Hepatocyte (in vitro differentiated cells): ENCODE measurements at regions not wholly inside any gene's neighbourhood (a gene's known extent, or its start where the extent isn't known, plus 50 kb on each side); places are given as distances from the start of the nearest gene placed in this dataset.

Source experiments
- DNase-seq: peaks from one replicate; pipeline ENCODE4 v3.0.0-alpha.2; 2016; ENCODE audit warnings: low spot score
- H2AFZ ChIP-seq: fragments of 200-600 bp; sonication (generic); 2 replicates; pipeline ENCODE4 v1.6.0; 2016; ENCODE audit warnings: antibody characterized with exemption, mild to moderate bottlenecking
- H3K27ac ChIP-seq: fragments of 200-600 bp; sonication (generic); 2 replicates; pipeline ENCODE4 v1.5.1; 2016; ENCODE audit warnings: mild to moderate bottlenecking
- H3K27me3 ChIP-seq: fragments of 200-600 bp; sonication (generic); 2 replicates; pipeline ENCODE4 v1.6.1; 2016
- H3K36me3 ChIP-seq: fragments of 200-600 bp; sonication (generic); replicated peaks from 2 replicates; pipeline ENCODE4 v1.5.1; 2016; ENCODE audit warnings: low read depth; ENCODE audit not compliant: insufficient read depth
- H3K4me1 ChIP-seq: fragments of 200-600 bp; sonication (generic); 2 replicates; pipeline ENCODE4 v1.5.1; 2016; ENCODE audit warnings: mild to moderate bottlenecking, moderate library complexity; ENCODE audit not compliant: insufficient read depth
- H3K4me2 ChIP-seq: fragments of 200-600 bp; sonication (generic); 2 replicates; pipeline ENCODE4 v1.6.0; 2016
- H3K4me3 ChIP-seq: fragments of 200-600 bp; sonication (generic); 2 replicates; pipeline ENCODE4 v1.5.1; 2016; ENCODE audit warnings: mild to moderate bottlenecking
- H3K79me2 ChIP-seq: fragments of 200-600 bp; sonication (generic); 2 replicates; pipeline ENCODE4 v1.6.0; 2017; ENCODE audit warnings: mild to moderate bottlenecking
- H3K9me2 ChIP-seq: fragments of 200-600 bp; sonication (generic); replicated peaks from 2 replicates; pipeline ENCODE4 v1.6.0; 2017; ENCODE audit warnings: mild to moderate bottlenecking; ENCODE audit not compliant: insufficient read depth
- H3K9me3 ChIP-seq: fragments of 200-600 bp; sonication (generic); 2 replicates; pipeline ENCODE4 v1.5.1; 2016; ENCODE audit warnings: low read depth, mild to moderate bottlenecking
- H4K20me1 ChIP-seq: fragments of 200-600 bp; sonication (generic); 2 replicates; pipeline ENCODE4 v1.6.0; 2016; ENCODE audit warnings: mild to moderate bottlenecking; ENCODE audit not compliant: insufficient read depth, poor library complexity, severe bottlenecking
- EZH2 ChIP-seq: fragments of 200-600 bp; sonication (generic); IDR thresholded peaks from 2 replicates; pipeline ENCODE4 v1.6.1; 2016; ENCODE audit warnings: antibody characterized with exemption, mild to moderate bottlenecking, borderline replicate concordance
- EZH2phosphoT487 ChIP-seq: fragments of 200-600 bp; sonication (generic); IDR thresholded peaks from one replicate; pipeline ENCODE4 v1.6.1; 2018; ENCODE audit warnings: antibody characterized with exemption, mild to moderate bottlenecking, low read depth, moderate library complexity; ENCODE audit not compliant: unreplicated experiment, severe bottlenecking
- WGBS: methylation state at CpG from one replicate; pipeline ENCODE4 v1.1.6; 2016; ENCODE audit warnings: low lambda C conversion rate; ENCODE audit errors: missing lambda C conversion rate; 5-methylcytosine and 5-hydroxymethylcytosine counted together
- TF ChIP-seq, protein P1 (sequence below): fragments of 200-600 bp; sonication (generic); IDR thresholded peaks from 2 replicates; pipeline ENCODE4 v1.5.1; 2016; ENCODE audit warnings: antibody characterized with exemption, mild to moderate bottlenecking; ENCODE audit not compliant: poor library complexity

- Histone ChIP-seq H3K79me2 (no peaks in the 10 kb centered on the region), H2AFZ (no peak overlapping the region), H3K4me2 (no peak overlapping the region), H3K36me3 (no peaks in the 10 kb centered on the region), H3K4me3 (no peak overlapping the region), H4K20me1 (no peaks in the 10 kb centered on the region), H3K27ac (no peak overlapping the region), H3K27me3 (no peaks in the 10 kb centered on the region), H3K9me3 (no peaks in the 10 kb centered on the region), H3K9me2 (no peaks in the 10 kb centered on the region), H3K4me1 (no peaks in the 10 kb centered on the region)
- WGBS: 89% methylated on average over 1 of the region's 1 CpG
- no peak for TF ChIP-seq EZH2phosphoT487
- no peak for DNase-seq
Measured at GRCh38 chr2:186093174-186093573, 354.6 kb downstream of the FSIP2 start.

DNA sequence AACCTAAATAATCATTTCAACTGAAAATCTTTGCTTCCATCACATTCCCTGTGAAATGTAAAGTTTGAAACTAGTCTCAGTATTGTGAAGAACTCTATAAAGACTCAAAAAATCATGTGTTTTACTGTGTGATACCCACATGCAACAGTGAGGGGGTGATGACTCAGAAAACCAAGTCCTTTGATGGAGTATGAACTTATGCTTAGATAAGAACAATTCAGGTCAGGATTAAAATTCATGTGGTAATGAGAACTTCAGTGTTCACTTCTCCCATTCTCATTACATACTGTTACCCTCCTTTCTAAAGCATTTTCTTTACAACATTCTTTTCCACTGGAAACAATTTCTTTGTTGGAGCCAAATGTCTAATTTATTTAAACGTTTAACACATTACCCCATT, 360.2 kb downstream of the FSIP2 start:
- Histone ChIP-seq H3K79me2 (no peaks in the 10 kb centered on the region), H3K4me2 (no peak overlapping the region)
- 78% methylated on average over 1 of the region's 1 CpG for WGBS

GRCh38 chr2:186099826-186100225, 361.2 kb downstream of the FSIP2 start:
- WGBS: 80% methylated on average over 2 of the region's 2 CpGs
- TF ChIP-seq, protein P1, sequence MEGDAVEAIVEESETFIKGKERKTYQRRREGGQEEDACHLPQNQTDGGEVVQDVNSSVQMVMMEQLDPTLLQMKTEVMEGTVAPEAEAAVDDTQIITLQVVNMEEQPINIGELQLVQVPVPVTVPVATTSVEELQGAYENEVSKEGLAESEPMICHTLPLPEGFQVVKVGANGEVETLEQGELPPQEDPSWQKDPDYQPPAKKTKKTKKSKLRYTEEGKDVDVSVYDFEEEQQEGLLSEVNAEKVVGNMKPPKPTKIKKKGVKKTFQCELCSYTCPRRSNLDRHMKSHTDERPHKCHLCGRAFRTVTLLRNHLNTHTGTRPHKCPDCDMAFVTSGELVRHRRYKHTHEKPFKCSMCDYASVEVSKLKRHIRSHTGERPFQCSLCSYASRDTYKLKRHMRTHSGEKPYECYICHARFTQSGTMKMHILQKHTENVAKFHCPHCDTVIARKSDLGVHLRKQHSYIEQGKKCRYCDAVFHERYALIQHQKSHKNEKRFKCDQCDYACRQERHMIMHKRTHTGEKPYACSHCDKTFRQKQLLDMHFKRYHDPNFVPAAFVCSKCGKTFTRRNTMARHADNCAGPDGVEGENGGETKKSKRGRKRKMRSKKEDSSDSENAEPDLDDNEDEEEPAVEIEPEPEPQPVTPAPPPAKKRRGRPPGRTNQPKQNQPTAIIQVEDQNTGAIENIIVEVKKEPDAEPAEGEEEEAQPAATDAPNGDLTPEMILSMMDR: no peak
- TF ChIP-seq EZH2phosphoT487: no peak
- TF ChIP-seq EZH2: no peak
- no peaks in the 10 kb centered on the region for H4K20me1 ChIP-seq
- no peaks in the 10 kb centered on the region for H3K27me3 ChIP-seq
- no peak for DNase-seq
- no peaks in the 10 kb centered on the region for H3K36me3 ChIP-seq
- no peaks in the 10 kb centered on the region for H3K4me1 ChIP-seq
- H3K4me2 ChIP-seq: no peak overlapping the region
- no peak overlapping the region for H3K27ac ChIP-seq
- H3K9me2 ChIP-seq: no peaks in the 10 kb centered on the region
- no peaks in the 10 kb centered on the region for H3K9me3 ChIP-seq
- no peak overlapping the region for H3K4me3 ChIP-seq
- H2AFZ ChIP-seq: no peak overlapping the region
- no peaks in the 10 kb centered on the region for H3K79me2 ChIP-seq

More for the DNA sequence above, 360.2 kb downstream of the FSIP2 start:
- Histone ChIP-seq H3K36me3 (no peaks in the 10 kb centered on the region), H4K20me1 (no peaks in the 10 kb centered on the region), H2AFZ (no peak overlapping the region), H3K27me3 (no peaks in the 10 kb centered on the region), H3K9me3 (no peaks in the 10 kb centered on the region), H3K27ac (no peak overlapping the region), H3K4me3 (no peak overlapping the region), H3K4me1 (no peaks in the 10 kb centered on the region), H3K9me2 (no peaks in the 10 kb centered on the region)
- TF ChIP-seq, protein P1: no peak
- TF ChIP-seq EZH2 (no peak), EZH2phosphoT487 (no peak)
- no peak for DNase-seq

GRCh38 chr2:186100636-186101035, 362.0 kb downstream of the FSIP2 start:
- H3K79me2 ChIP-seq: no peaks in the 10 kb centered on the region
- H3K27ac ChIP-seq: no peak overlapping the region
- no peaks in the 10 kb centered on the region for H3K27me3 ChIP-seq
- TF ChIP-seq, protein P1: no peak
- TF ChIP-seq EZH2: no peak
- TF ChIP-seq EZH2phosphoT487: no peak
- H3K9me2 ChIP-seq: no peaks in the 10 kb centered on the region
- no peak overlapping the region for H3K4me3 ChIP-seq
- no peak for DNase-seq
- no peaks in the 10 kb centered on the region for H3K4me1 ChIP-seq
- no peaks in the 10 kb centered on the region for H3K9me3 ChIP-seq
- H4K20me1 ChIP-seq: no peaks in the 10 kb centered on the region
- H3K4me2 ChIP-seq: no peak overlapping the region
- H3K36me3 ChIP-seq: no peaks in the 10 kb centered on the region
- H2AFZ ChIP-seq: no peak overlapping the region
